Bronchial epithelial cell (primary cell): ENCODE measurements at regions not wholly inside any gene's neighbourhood (a gene's known extent, or its start where the extent isn't known, plus 50 kb on each side); places are given as distances from the start of the nearest gene placed in this dataset.

Source experiments
- DNase-seq: peaks from one replicate; pipeline ENCODE4 v3.0.0-alpha.2; 2010; ENCODE audit warnings: low read depth
- FAIRE-seq: peaks from 2 replicates; lab custom pipeline; 2011; peaks lifted over from hg19 to GRCh38; lab: Jason Lieb, UNC
- H3K27me3 ChIP-seq: 2 replicates; pipeline ENCODE4 v1.5.1; 2011; ENCODE audit warnings: low read length; ENCODE audit not compliant: control insufficient read depth, insufficient read depth
- H3K36me3 ChIP-seq: 2 replicates; pipeline ENCODE4 v1.5.1; 2011; ENCODE audit warnings: low read length; ENCODE audit not compliant: control insufficient read depth, insufficient read depth
- H3K4me3 ChIP-seq: 2 replicates; pipeline ENCODE4 v1.5.1; 2011; ENCODE audit warnings: mild to moderate bottlenecking, low read depth, low read length, control low read depth
- CTCF ChIP-seq: IDR thresholded peaks from 2 replicates; pipeline ENCODE4 v1.5.1; 2011; ENCODE audit warnings: mild to moderate bottlenecking, moderate library complexity, low read length, control low read depth, inconsistent platforms; ENCODE audit not compliant: insufficient read depth, severe bottlenecking

GRCh38 chr1:234902774-234903547 is 225.7 kb downstream of the TOMM20 start:
- no peaks in the 10 kb centered on the region for H3K36me3 ChIP-seq
- no peak overlapping the region for H3K4me3 ChIP-seq
- H3K27me3 ChIP-seq: no peaks in the 10 kb centered on the region
- TF ChIP-seq CTCF: no peak
- FAIRE-seq: no peak
- no peak for DNase-seq

GRCh38 chr1:234901491-234902049 is 227.1 kb downstream of the TOMM20 start:
- no peak for FAIRE-seq
- Histone ChIP-seq H3K4me3 (no peak overlapping the region), H3K27me3 (no peaks in the 10 kb centered on the region), H3K36me3 (no peaks in the 10 kb centered on the region)
- no peak for DNase-seq
- no peak for TF ChIP-seq CTCF

- DNase-seq (no peak), FAIRE-seq (no peak)
These were observed 228.0 kb downstream of the TOMM20 start for GRCh38 chr1:234900595-234900994.

GRCh38 chr1:234899730-234900072 is 228.9 kb downstream of the TOMM20 start:
- Histone ChIP-seq H3K36me3 (no peaks in the 10 kb centered on the region), H3K4me3 (no peak overlapping the region), H3K27me3 (no peaks in the 10 kb centered on the region)
- DNase-seq: no peak
- TF ChIP-seq CTCF: no peak
- FAIRE-seq: no peak

More at GRCh38 chr1:234900595-234900994, 228.0 kb downstream of the TOMM20 start:
- no peaks in the 10 kb centered on the region for H3K27me3 ChIP-seq
- TF ChIP-seq CTCF: no peak
- no peak overlapping the region for H3K4me3 ChIP-seq
- no peaks in the 10 kb centered on the region for H3K36me3 ChIP-seq

GRCh38 chr1:234899041-234899729 is 229.5 kb downstream of the TOMM20 start:
- DNase-seq: peak; percentile 86
- FAIRE-seq: no peak
- Histone ChIP-seq H3K36me3 (no peaks in the 10 kb centered on the region), H3K4me3 (no peak overlapping the region), H3K27me3 (no peaks in the 10 kb centered on the region)
- TF ChIP-seq CTCF: no peak
